HCT116 (cell line): ENCODE measurements at regions not wholly inside any gene's neighbourhood (a gene's known extent, or its start where the extent isn't known, plus 50 kb on each side); places are given as distances from the start of the nearest gene placed in this dataset.

Source experiments
- ATAC-seq: fragments of 200-7000 bp; cut with Tn5 transposase; 2 replicates; pipeline ENCODE4 v1.9.1; 2020; ENCODE audit warnings: mild to moderate bottlenecking, moderate library complexity
- BruUV-seq: library from RNA; stranded (reverse); fragments of 400-500 nt; replicated peaks from 2 replicates; lab custom pipeline; 2021; lab: Mats Ljungman, UMichigan
- CTCF ChIA-PET: fragments of 300-600 bp; sonication (Branson Sonifier 250); formaldehyde crosslinking; loops from one replicate; lab custom pipeline; 2021; ENCODE audit warnings: antibody characterized with exemption; lab: Charles Lee
- POLR2A ChIA-PET: fragments of 300-600, 350-600 bp; sonication (Branson Sonifier 250); formaldehyde crosslinking; loops from one replicate; lab custom pipeline; 2021; ENCODE audit warnings: antibody characterized with exemption; lab: Charles Lee
- RAD21 ChIA-PET, 2 experiments: fragments of 300-600 bp; sonication (Branson Sonifier 250); formaldehyde crosslinking; loops; one replicate each; lab custom pipeline; 2023; ENCODE audit warnings: low total read pairs in 2 of 2; ENCODE audit not compliant: uncharacterized antibody in 2 of 2, unreplicated experiment in 2 of 2, low non-redundant PET in 1 of 2; lab: Charles Lee
- DNase-seq: peaks from one replicate; pipeline ENCODE4 v3.0.0-alpha.2; 2010; ENCODE audit warnings: low read depth, low spot score
- H2AFZ ChIP-seq: fragments of 200-600 bp; shearing (Covaris generic), sonication (generic); 2 replicates; pipeline ENCODE4 v1.6.1; 2017; ENCODE audit warnings: low read depth, mixed run types, mixed read lengths, antibody characterized with exemption, low read length; ENCODE audit not compliant: poor library complexity, severe bottlenecking
- H3K27ac ChIP-seq: 2 replicates; pipeline ENCODE4 v1.5.1; 2012; ENCODE audit warnings: low read depth, low read length
- H3K27me3 ChIP-seq: fragments of 200-600 bp; sonication (generic); 2 replicates; pipeline ENCODE4 v1.6.1; 2016; ENCODE audit warnings: mixed run types, low read length, mixed read lengths; ENCODE audit not compliant: insufficient read depth
- H3K36me3 ChIP-seq, 2 experiments: fragments of 200-500 bp in 1 of 2; fragments of 200-600 bp in 1 of 2; sonication (Bioruptor generic) in 1 of 2; sonication (generic) in 1 of 2; 2 replicates each; pipeline versions ENCODE4 v1.5.1 to v1.6.1; 2014 to 2016; ENCODE audit warnings: low read length in 2 of 2, inconsistent platforms in 1 of 2, mixed read lengths in 1 of 2, mixed run types in 1 of 2; ENCODE audit not compliant: insufficient read depth in 2 of 2, control insufficient read depth in 1 of 2
- H3K4me1 ChIP-seq, 2 experiments: fragments of 200-600 bp in 1 of 2; sonication (generic) in 1 of 2; 2 replicates each; pipeline versions ENCODE4 v1.5.1 to v1.6.1; 2012 to 2017; ENCODE audit warnings: low read length in 2 of 2, inconsistent platforms in 1 of 2, mild to moderate bottlenecking in 1 of 2, mixed read lengths in 1 of 2, mixed run types in 1 of 2, moderate library complexity in 1 of 2; ENCODE audit not compliant: insufficient read depth in 2 of 2, control insufficient read depth in 1 of 2
- H3K4me2 ChIP-seq: fragments of 200-600 bp; sonication (generic); 2 replicates; pipeline ENCODE4 v1.6.1; 2017; ENCODE audit warnings: mixed run types, low read length, mixed read lengths
- H3K4me3 ChIP-seq, 2 experiments: fragments of 200-600 bp in 1 of 2; sonication (generic) in 1 of 2; replicated peaks in 1 of 2; 2 replicates each; pipeline ENCODE4 v1.5.1; 2011 to 2016; ENCODE audit warnings: low read length in 2 of 2, control low read depth in 1 of 2, low read depth in 1 of 2, mild to moderate bottlenecking in 1 of 2, mixed read lengths in 1 of 2, mixed run types in 1 of 2
- H3K79me2 ChIP-seq: fragments of 200-600 bp; sonication (generic); 2 replicates; pipeline ENCODE4 v1.6.1; 2017; ENCODE audit warnings: mild to moderate bottlenecking, mixed run types, low read length, moderate library complexity, mixed read lengths; ENCODE audit not compliant: insufficient read depth
- H3K9ac ChIP-seq: fragments of 200-600 bp; sonication (generic); 2 replicates; pipeline ENCODE4 v1.6.1; 2016; ENCODE audit warnings: low read length, mixed read lengths
- H3K9me2 ChIP-seq: fragments of 200-600 bp; sonication (generic), shearing (Covaris generic); 2 replicates; pipeline ENCODE4 v1.6.1; 2017; ENCODE audit warnings: mixed run types, mild to moderate bottlenecking, moderate library complexity; ENCODE audit not compliant: insufficient read depth
- H3K9me3 ChIP-seq, 2 experiments: fragments of 200-500 bp in 1 of 2; fragments of 200-600 bp in 1 of 2; sonication (Bioruptor generic) in 1 of 2; sonication (generic) in 1 of 2; 2 replicates each; pipeline ENCODE4 v1.6.1; 2014 to 2017; ENCODE audit warnings: low read length in 2 of 2, mixed read lengths in 2 of 2, inconsistent platforms in 1 of 2, low read depth in 1 of 2, mild to moderate bottlenecking in 1 of 2, mixed run types in 1 of 2, moderate library complexity in 1 of 2; ENCODE audit not compliant: control insufficient read depth in 1 of 2, insufficient read depth in 1 of 2
- H4K20me1 ChIP-seq: fragments of 200-600 bp; sonication (generic), shearing (Covaris generic); 2 replicates; pipeline ENCODE4 v1.6.1; 2017; ENCODE audit warnings: mixed run types, mild to moderate bottlenecking, moderate library complexity; ENCODE audit not compliant: insufficient read depth
- CBX3 ChIP-seq: IDR thresholded peaks from 2 replicates; pipeline ENCODE4 v1.6.1; 2012; ENCODE audit warnings: low read depth
- CEBPB ChIP-seq: IDR thresholded peaks from 2 replicates; pipeline ENCODE4 v1.6.1; 2012; ENCODE audit warnings: low read depth
- EGR1 ChIP-seq: IDR thresholded peaks from 2 replicates; pipeline ENCODE4 v1.6.1; 2012; ENCODE audit warnings: low read depth
- ELF1 ChIP-seq: IDR thresholded peaks from 2 replicates; pipeline ENCODE4 v1.6.1; 2012; ENCODE audit warnings: low read depth, borderline replicate concordance
- EZH2 ChIP-seq: fragments of 200-600 bp; sonication (generic); IDR thresholded peaks from 2 replicates; pipeline ENCODE4 v1.6.1; 2017; ENCODE audit warnings: antibody characterized with exemption, mixed run types
- EZH2phosphoT487 ChIP-seq: fragments of 200-600 bp; IDR thresholded peaks from 2 replicates; pipeline ENCODE4 v1.6.1; 2018; ENCODE audit warnings: antibody characterized with exemption, borderline replicate concordance
- FOSL1 ChIP-seq: IDR thresholded peaks from 2 replicates; pipeline ENCODE4 v1.6.1; 2012; ENCODE audit warnings: low read depth
- POLR2A ChIP-seq: IDR thresholded peaks from 2 replicates; pipeline ENCODE4 v1.7.0; 2011; ENCODE audit warnings: borderline replicate concordance; ENCODE audit not compliant: insufficient read depth, insufficient read length; ENCODE audit errors: extremely low read depth
- POLR2AphosphoS5 ChIP-seq: IDR thresholded peaks from 2 replicates; pipeline ENCODE4 v1.6.1; 2011; ENCODE audit warnings: mild to moderate bottlenecking, low read depth, low read length, moderate library complexity
- RAD21 ChIP-seq: IDR thresholded peaks from 2 replicates; pipeline ENCODE4 v1.6.1; 2012; ENCODE audit warnings: low read depth, mild to moderate bottlenecking
- SP1 ChIP-seq: IDR thresholded peaks from 2 replicates; pipeline ENCODE4 v1.6.1; 2012; ENCODE audit warnings: low read depth
- YY1 ChIP-seq: IDR thresholded peaks from 2 replicates; pipeline ENCODE4 v1.6.1; 2011; ENCODE audit warnings: low read length, low read depth, moderate library complexity, mild to moderate bottlenecking; ENCODE audit not compliant: insufficient replicate concordance; ENCODE audit errors: extremely low read depth
- ZFX ChIP-seq: fragments of 450-650 bp; IDR thresholded peaks from 2 replicates; pipeline ENCODE4 v1.6.1; 2017
- ZNF274 ChIP-seq: fragments of 200-500 bp; sonication (Bioruptor generic); IDR thresholded peaks from 2 replicates; pipeline ENCODE4 v1.6.1; 2014; ENCODE audit warnings: mild to moderate bottlenecking, low read depth, low read length, inconsistent platforms
- intact Hi-C: fragments of 100-400 bp; cut with micrococcal nuclease; formaldehyde crosslinking; loops from 2 replicates; pipeline ENCODE4 v1.10.0; 2022
- TF ChIP-seq, protein P1 (sequence below): IDR thresholded peaks from 2 replicates; pipeline ENCODE4 v1.6.1; 2012; ENCODE audit warnings: low read depth
- TF ChIP-seq, protein P2 (sequence below): IDR thresholded peaks from 2 replicates; pipeline ENCODE4 v1.6.1; 2011; ENCODE audit warnings: mild to moderate bottlenecking, low read length, moderate library complexity; ENCODE audit not compliant: insufficient replicate concordance; ENCODE audit errors: extremely low read depth

DNA sequence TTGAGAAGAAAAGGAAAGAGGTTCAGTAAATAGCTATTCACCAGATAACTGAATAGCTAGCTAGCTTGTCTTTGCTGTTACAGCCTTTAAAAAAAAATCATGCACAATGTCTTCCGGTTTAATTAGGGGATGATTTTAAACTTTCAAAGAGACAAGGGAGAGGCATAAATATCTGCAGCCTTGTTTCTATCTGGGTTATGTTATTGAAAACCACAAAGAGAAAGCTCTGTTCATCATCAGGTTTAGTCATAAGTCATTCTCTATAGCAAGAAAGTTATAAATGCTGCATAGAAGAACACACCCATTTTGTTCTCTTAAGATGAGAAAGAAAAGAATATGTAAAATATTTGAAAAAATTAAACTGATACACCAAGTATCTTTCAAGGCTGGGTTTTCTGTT, 1046.9 kb downstream of the AACS start:
- intact Hi-C loops = no loop called here
- peaks cover 12 to 15% of the 10 kb centered on the region in 2 experiments; a peak in 2 of 4 replicates for H3K9me3 ChIP-seq
- no peaks in the 10 kb centered on the region for H4K20me1 ChIP-seq
- H3K4me2 ChIP-seq = no peak overlapping the region
- TF ChIP-seq EZH2phosphoT487 = no peak
- TF ChIP-seq EGR1 = no peak
- TF ChIP-seq SP1 = no peak
- TF ChIP-seq POLR2AphosphoS5 = no peak
- TF ChIP-seq RAD21 = no peak
- no peak for TF ChIP-seq ZNF274
- TF ChIP-seq ELF1 = no peak
- H3K36me3 ChIP-seq = no peaks in the 10 kb centered on the region
- DNase-seq = no peak
- no peak overlapping the region for H3K27ac ChIP-seq
- H3K9ac ChIP-seq = no peak overlapping the region
- H3K4me1 ChIP-seq = no peaks in the 10 kb centered on the region
- CTCF ChIA-PET = no interaction called here
- no TSS peak for BruUV-seq
- POLR2A ChIA-PET = no interaction called here
- H3K27me3 ChIP-seq = no peaks in the 10 kb centered on the region
- no peaks in the 10 kb centered on the region for H3K79me2 ChIP-seq
- RAD21 ChIA-PET = no interaction called here
- H3K4me3 ChIP-seq = no peak overlapping the region
- H2AFZ ChIP-seq = no peak overlapping the region
- ATAC-seq = no peak
- H3K9me2 ChIP-seq = no peaks in the 10 kb centered on the region

DNA sequence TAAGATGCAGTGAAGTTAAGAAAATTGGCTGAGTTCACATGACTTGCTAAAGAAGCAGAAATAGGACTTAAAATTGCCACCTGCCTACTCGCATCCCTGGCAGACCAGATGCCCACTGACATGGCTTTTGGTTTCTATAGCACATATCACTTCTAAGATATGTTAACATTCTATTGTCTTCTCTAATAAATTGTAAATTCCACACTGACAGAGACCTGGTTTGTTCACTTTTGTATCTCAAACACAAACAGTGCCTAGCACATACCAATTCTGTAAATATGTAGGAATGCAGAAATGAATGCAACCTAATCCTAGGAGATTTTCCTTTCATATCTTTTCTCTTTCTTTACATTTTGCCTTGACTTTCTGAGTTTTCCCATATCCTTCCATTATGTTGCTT, 1047.6 kb downstream of the AACS start:
- DNase-seq (no peak), ATAC-seq (no peak)
- Histone ChIP-seq H3K27me3 (no peaks in the 10 kb centered on the region), H3K4me2 (no peak overlapping the region), H3K9me3 (peaks cover 12 to 20% of the 10 kb centered on the region in 2 experiments; a peak in 2 of 4 replicates), H3K27ac (no peak overlapping the region), H3K4me3 (no peak overlapping the region), H3K79me2 (no peaks in the 10 kb centered on the region), H4K20me1 (no peaks in the 10 kb centered on the region), H2AFZ (no peak overlapping the region), H3K36me3 (no peaks in the 10 kb centered on the region), H3K9ac (no peak overlapping the region), H3K9me2 (no peaks in the 10 kb centered on the region), H3K4me1 (no peaks in the 10 kb centered on the region)
- TF ChIP-seq SP1 (no peak), EZH2phosphoT487 (no peak), CBX3 (no peak), CEBPB (no peak), FOSL1 (no peak), YY1 (no peak), EZH2 (no peak), ZNF274 (no peak), ZFX (no peak), POLR2A (no peak)
- TF ChIP-seq, protein P1, sequence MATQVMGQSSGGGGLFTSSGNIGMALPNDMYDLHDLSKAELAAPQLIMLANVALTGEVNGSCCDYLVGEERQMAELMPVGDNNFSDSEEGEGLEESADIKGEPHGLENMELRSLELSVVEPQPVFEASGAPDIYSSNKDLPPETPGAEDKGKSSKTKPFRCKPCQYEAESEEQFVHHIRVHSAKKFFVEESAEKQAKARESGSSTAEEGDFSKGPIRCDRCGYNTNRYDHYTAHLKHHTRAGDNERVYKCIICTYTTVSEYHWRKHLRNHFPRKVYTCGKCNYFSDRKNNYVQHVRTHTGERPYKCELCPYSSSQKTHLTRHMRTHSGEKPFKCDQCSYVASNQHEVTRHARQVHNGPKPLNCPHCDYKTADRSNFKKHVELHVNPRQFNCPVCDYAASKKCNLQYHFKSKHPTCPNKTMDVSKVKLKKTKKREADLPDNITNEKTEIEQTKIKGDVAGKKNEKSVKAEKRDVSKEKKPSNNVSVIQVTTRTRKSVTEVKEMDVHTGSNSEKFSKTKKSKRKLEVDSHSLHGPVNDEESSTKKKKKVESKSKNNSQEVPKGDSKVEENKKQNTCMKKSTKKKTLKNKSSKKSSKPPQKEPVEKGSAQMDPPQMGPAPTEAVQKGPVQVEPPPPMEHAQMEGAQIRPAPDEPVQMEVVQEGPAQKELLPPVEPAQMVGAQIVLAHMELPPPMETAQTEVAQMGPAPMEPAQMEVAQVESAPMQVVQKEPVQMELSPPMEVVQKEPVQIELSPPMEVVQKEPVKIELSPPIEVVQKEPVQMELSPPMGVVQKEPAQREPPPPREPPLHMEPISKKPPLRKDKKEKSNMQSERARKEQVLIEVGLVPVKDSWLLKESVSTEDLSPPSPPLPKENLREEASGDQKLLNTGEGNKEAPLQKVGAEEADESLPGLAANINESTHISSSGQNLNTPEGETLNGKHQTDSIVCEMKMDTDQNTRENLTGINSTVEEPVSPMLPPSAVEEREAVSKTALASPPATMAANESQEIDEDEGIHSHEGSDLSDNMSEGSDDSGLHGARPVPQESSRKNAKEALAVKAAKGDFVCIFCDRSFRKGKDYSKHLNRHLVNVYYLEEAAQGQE = no peak
- TF ChIP-seq, protein P2, sequence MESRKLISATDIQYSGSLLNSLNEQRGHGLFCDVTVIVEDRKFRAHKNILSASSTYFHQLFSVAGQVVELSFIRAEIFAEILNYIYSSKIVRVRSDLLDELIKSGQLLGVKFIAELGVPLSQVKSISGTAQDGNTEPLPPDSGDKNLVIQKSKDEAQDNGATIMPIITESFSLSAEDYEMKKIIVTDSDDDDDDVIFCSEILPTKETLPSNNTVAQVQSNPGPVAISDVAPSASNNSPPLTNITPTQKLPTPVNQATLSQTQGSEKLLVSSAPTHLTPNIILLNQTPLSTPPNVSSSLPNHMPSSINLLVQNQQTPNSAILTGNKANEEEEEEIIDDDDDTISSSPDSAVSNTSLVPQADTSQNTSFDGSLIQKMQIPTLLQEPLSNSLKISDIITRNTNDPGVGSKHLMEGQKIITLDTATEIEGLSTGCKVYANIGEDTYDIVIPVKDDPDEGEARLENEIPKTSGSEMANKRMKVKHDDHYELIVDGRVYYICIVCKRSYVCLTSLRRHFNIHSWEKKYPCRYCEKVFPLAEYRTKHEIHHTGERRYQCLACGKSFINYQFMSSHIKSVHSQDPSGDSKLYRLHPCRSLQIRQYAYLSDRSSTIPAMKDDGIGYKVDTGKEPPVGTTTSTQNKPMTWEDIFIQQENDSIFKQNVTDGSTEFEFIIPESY = no peak
- BruUV-seq = no TSS peak
- ChIA-PET POLR2A (no interaction called here), RAD21 (no interaction called here), CTCF (no interaction called here)
- intact Hi-C loops = no loop called here
